ENCODE measurements at regions not wholly inside any gene's neighbourhood (a gene's known extent, or its start where the extent isn't known, plus 50 kb on each side); places are given as distances from the start of the nearest gene placed in this dataset.

GRCh38 chr2:234363647-234364294 is 133.1 kb downstream of the ARL4C start:
- TF ChIP-seq POLR2A (IDR thresholded peaks at IDR 0.05) (no peak), CTCF (IDR thresholded peaks at IDR 0.05) (no peak), POLR2AphosphoS5 (IDR thresholded peaks at IDR 0.05) (no peak)

All from gastroesophageal sphincter (tissue), 3 donors.